Endothelial cell (in vitro differentiated cells): ENCODE measurements at regions not wholly inside any gene's neighbourhood (a gene's known extent, or its start where the extent isn't known, plus 50 kb on each side); places are given as distances from the start of the nearest gene placed in this dataset.

Experiments
- DNase-seq: peaks from one replicate; pipeline ENCODE4 v3.0.0; 2021; ENCODE audit warnings: low spot score
- H3K27ac Mint-ChIP-seq: one replicate; pipeline ENCODE4 v1.8.0; 2021; ENCODE audit warnings: mixed read lengths, inconsistent platforms; ENCODE audit not compliant: unreplicated experiment
- H3K27me3 Mint-ChIP-seq: one replicate; pipeline ENCODE4 v1.8.0; 2021; ENCODE audit warnings: mild to moderate bottlenecking, moderate library complexity, mixed read lengths, inconsistent platforms; ENCODE audit not compliant: unreplicated experiment
- H3K36me3 Mint-ChIP-seq: one replicate; pipeline ENCODE4 v1.8.0; 2021; ENCODE audit warnings: mild to moderate bottlenecking, low read depth, mixed read lengths, inconsistent platforms; ENCODE audit not compliant: unreplicated experiment
- H3K4me1 Mint-ChIP-seq: one replicate; pipeline ENCODE4 v1.8.0; 2021; ENCODE audit warnings: mild to moderate bottlenecking, mixed read lengths, inconsistent platforms; ENCODE audit not compliant: unreplicated experiment
- H3K4me3 Mint-ChIP-seq: one replicate; pipeline ENCODE4 v1.8.0; 2021; ENCODE audit warnings: mild to moderate bottlenecking, mixed read lengths, inconsistent platforms; ENCODE audit not compliant: unreplicated experiment
- H3K9me3 Mint-ChIP-seq: one replicate; pipeline ENCODE4 v1.8.0; 2021; ENCODE audit warnings: mixed read lengths, inconsistent platforms; ENCODE audit not compliant: unreplicated experiment
- TF ChIP-seq, protein P1 (sequence below): fragments of 200-600 bp; sonication (generic); IDR thresholded peaks from one replicate; pipeline ENCODE4 v1.5.0; 2021; ENCODE audit warnings: antibody characterized with exemption; ENCODE audit not compliant: unreplicated experiment

- no peaks in the 10 kb centered on the region for H3K27me3 Mint-ChIP-seq
- TF ChIP-seq, protein P1, sequence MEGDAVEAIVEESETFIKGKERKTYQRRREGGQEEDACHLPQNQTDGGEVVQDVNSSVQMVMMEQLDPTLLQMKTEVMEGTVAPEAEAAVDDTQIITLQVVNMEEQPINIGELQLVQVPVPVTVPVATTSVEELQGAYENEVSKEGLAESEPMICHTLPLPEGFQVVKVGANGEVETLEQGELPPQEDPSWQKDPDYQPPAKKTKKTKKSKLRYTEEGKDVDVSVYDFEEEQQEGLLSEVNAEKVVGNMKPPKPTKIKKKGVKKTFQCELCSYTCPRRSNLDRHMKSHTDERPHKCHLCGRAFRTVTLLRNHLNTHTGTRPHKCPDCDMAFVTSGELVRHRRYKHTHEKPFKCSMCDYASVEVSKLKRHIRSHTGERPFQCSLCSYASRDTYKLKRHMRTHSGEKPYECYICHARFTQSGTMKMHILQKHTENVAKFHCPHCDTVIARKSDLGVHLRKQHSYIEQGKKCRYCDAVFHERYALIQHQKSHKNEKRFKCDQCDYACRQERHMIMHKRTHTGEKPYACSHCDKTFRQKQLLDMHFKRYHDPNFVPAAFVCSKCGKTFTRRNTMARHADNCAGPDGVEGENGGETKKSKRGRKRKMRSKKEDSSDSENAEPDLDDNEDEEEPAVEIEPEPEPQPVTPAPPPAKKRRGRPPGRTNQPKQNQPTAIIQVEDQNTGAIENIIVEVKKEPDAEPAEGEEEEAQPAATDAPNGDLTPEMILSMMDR, result no peak
- no peak for DNase-seq
- H3K4me1 Mint-ChIP-seq, result no peaks in the 10 kb centered on the region
- H3K27ac Mint-ChIP-seq, result no peak overlapping the region
- H3K36me3 Mint-ChIP-seq, result no peaks in the 10 kb centered on the region
- H3K4me3 Mint-ChIP-seq, result no peak overlapping the region
- no peaks in the 10 kb centered on the region for H3K9me3 Mint-ChIP-seq
Observed at GRCh38 chr2:193608451-193608850, 1413.7 kb upstream of the TMEFF2 start.

GRCh38 chr2:193590831-193591230 lies 1396.1 kb upstream of the TMEFF2 start:
- Mint-ChIP-seq H3K4me1 (no peaks in the 10 kb centered on the region), H3K36me3 (no peaks in the 10 kb centered on the region), H3K9me3 (no peaks in the 10 kb centered on the region), H3K4me3 (no peak overlapping the region), H3K27ac (no peak overlapping the region), H3K27me3 (no peaks in the 10 kb centered on the region)
- TF ChIP-seq, protein P1, result no peak
- no peak for DNase-seq

DNA sequence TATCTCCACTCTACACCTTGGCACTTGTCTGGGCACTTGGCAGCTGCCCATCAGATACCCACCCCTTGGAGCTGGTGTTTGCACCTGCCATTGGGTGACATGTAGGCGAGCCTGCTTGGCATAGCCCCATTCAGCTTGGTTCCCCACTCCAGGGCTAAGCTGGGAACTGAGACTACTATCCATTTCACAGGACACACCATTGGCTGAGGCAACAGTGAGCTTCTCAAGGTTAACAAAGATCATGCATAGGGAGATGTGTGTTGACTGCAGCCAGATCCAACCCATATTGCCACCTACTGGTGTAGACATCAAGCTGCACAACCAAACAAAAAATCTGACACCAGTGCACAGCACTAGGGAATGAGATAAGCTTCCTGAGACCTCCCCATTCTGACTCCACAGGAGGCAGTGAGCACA lies 1389.8 kb upstream of the TMEFF2 start:
- Mint-ChIP-seq H3K4me3 (no peak overlapping the region), H3K27me3 (no peaks in the 10 kb centered on the region), H3K9me3 (no peaks in the 10 kb centered on the region), H3K27ac (no peak overlapping the region), H3K4me1 (no peaks in the 10 kb centered on the region), H3K36me3 (no peaks in the 10 kb centered on the region)
- TF ChIP-seq, protein P1, result peak; percentile 55
- peak; percentile 21 for DNase-seq

DNA sequence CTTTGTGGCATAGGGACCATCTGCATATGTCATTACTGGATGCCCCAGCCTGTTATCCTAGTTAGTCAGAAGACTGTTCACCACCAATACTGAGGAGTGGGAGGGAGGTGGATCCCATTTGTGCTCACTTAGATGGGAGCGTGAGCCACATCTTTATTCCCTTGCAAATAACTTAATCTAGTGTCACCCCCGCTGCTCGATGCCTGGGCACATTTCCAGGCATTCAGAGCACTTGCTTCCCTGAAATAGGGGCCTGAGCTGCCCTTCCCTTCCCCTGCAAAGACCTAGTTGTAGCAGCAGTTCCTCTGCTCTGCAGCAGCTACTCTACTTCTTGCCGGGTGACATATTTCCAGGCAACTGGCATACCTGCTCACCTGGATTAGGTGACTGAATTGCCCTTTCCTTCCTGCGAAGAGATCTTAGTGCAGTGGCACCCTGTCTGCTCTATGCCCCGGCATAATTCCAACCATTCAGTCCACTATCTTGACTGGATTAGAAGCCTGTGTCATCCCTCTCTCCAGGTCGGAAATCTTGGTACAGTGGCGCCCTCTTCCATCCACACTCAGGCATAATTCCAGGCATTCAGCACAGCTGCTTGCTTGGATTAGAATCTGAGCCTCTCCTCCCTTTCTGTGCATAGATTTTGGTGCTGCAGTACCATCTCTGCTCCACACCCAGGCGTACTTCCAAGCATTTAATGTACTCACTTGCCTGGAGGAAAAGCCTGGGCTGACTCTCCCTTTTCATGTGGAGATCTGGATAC lies 1389.1 kb upstream of the TMEFF2 start:
- Mint-ChIP-seq H3K9me3 (no peaks in the 10 kb centered on the region), H3K36me3 (no peaks in the 10 kb centered on the region), H3K27me3 (no peaks in the 10 kb centered on the region), H3K4me3 (no peak overlapping the region), H3K27ac (no peak overlapping the region), H3K4me1 (no peaks in the 10 kb centered on the region)
- DNase-seq, result peak; percentile 39
- TF ChIP-seq, protein P1, result no peak

- Mint-ChIP-seq H3K27me3 (no peaks in the 10 kb centered on the region), H3K4me3 (no peak overlapping the region), H3K36me3 (no peaks in the 10 kb centered on the region), H3K4me1 (no peaks in the 10 kb centered on the region), H3K9me3 (no peaks in the 10 kb centered on the region), H3K27ac (no peak overlapping the region)
- TF ChIP-seq, protein P1, result no peak
- DNase-seq, result no peak
Observed at GRCh38 chr2:193581807-193582206, 1387.1 kb upstream of the TMEFF2 start.
